ENCODE measurements at regions not wholly inside any gene's neighbourhood (a gene's known extent, or its start where the extent isn't known, plus 50 kb on each side); places are given as distances from the start of the nearest gene placed in this dataset.

DNA sequence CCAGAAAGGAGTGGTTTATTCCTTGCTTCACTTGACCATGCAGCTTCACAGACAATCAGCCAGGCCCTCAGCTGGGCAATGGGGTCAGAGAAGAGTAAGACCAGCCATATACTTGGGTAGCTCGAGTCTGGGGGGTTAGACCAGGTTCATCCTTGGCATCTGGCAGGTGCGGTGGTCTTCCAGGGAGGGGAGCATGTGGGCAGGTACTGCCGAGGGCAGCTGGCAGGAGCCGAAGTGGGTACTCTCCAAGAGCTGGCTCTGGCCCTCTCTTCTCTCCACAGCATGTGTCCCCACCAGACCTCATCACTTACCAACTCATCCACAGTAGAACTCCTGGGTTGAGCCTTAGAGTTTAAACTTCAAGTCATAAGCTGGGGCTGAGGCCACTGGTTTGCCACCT lies 156.8 kb downstream of the FOXD2 start:
- TF ChIP-seq CTCF (IDR thresholded peaks at IDR 0.05) (no peak), POLR2A (IDR thresholded peaks at IDR 0.05) (no peak)

Measured in Peyer's patch (tissue), 4 donors.